WI38 (cell line): ENCODE measurements at regions not wholly inside any gene's neighbourhood (a gene's known extent, or its start where the extent isn't known, plus 50 kb on each side); places are given as distances from the start of the nearest gene placed in this dataset.
"Not testable (repeated sequence)": the region's sequence is repeated elsewhere in the genome, so short reads cannot be mapped to it uniquely, and the experiment has no call there.

Source experiments
- H3K4me3 ChIP-seq: 2 replicates; pipeline ENCODE4 v1.5.1; 2011; ENCODE audit warnings: low read depth, mild to moderate bottlenecking, control low read depth, low read length
- CTCF ChIP-seq: IDR thresholded peaks from 2 replicates; pipeline ENCODE4 v1.5.1; 2012; ENCODE audit warnings: low read depth, mild to moderate bottlenecking, control low read depth, low read length

GRCh38 chr20:36082315-36082915, 72.1 kb upstream of the EPB41L1 start:
- no peak overlapping the region for H3K4me3 ChIP-seq
- TF ChIP-seq CTCF = no peak

GRCh38 chr20:36083200-36083599, 71.3 kb upstream of the EPB41L1 start:
- not testable (repeated sequence) for H3K4me3 ChIP-seq

GRCh38 chr20:36084356-36084755, 70.2 kb upstream of the EPB41L1 start:
- TF ChIP-seq CTCF = no peak
- H3K4me3 ChIP-seq = no peak overlapping the region

- H3K4me3 ChIP-seq = no peak overlapping the region
- no peak for TF ChIP-seq CTCF
Observed at GRCh38 chr20:36084897-36085613, 69.5 kb upstream of the EPB41L1 start.

GRCh38 chr20:36085686-36086267, 68.8 kb upstream of the EPB41L1 start:
- no peak for TF ChIP-seq CTCF
- H3K4me3 ChIP-seq = no peak overlapping the region

- H3K4me3 ChIP-seq = no peak overlapping the region
- no peak for TF ChIP-seq CTCF
Observed at GRCh38 chr20:36086767-36087166, 67.8 kb upstream of the EPB41L1 start.

GRCh38 chr20:36090223-36090622, 64.3 kb upstream of the EPB41L1 start:
- no peak for TF ChIP-seq CTCF
- H3K4me3 ChIP-seq = no peak overlapping the region
